Astrocyte (in vitro differentiated cells and primary cell): ENCODE measurements at regions not wholly inside any gene's neighbourhood (a gene's known extent, or its start where the extent isn't known, plus 50 kb on each side); places are given as distances from the start of the nearest gene placed in this dataset.

Source experiments
- CTCF ChIP-seq: IDR thresholded peaks from 2 replicates; pipeline ENCODE4 v1.5.1; 2011; ENCODE audit warnings: low read depth, mild to moderate bottlenecking, inconsistent platforms, low read length, moderate library complexity; ENCODE audit not compliant: insufficient read depth
- EZH2 ChIP-seq: IDR thresholded peaks from 2 replicates; pipeline ENCODE4 v1.6.1; 2012; ENCODE audit warnings: mild to moderate bottlenecking, low read length, inconsistent platforms; ENCODE audit not compliant: insufficient read depth

DNA sequence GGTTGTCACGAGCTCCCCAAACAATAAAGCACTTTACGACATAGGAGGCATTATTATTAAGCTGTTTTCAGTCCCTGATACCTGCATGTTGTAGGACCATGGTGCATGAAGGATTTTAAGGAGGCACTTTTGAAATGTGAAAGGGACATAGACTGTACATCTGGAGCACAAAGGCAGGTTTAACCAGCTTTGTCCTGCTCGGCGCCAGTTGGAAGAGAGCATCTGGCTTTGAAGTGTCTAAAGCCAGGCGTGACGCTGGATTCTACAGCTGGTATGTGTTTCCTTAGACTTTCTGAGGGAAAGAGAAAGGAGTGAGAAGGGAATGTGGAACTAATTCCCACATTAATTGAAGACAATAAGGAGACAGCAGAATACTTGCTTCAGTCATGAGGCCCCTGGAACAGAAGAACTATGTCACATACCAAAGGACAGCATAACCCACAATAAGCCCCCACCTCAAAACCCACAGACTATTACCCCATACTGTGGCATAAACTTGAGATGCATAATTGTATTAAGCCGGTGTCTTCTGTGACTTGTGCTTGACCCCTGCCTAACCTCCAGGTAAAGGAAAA, 381.0 kb upstream of the MEX3C start:
- TF ChIP-seq CTCF, result no peak
- TF ChIP-seq EZH2, result no peak
